Glomerular endothelial cell (primary cell): ENCODE measurements at regions not wholly inside any gene's neighbourhood (a gene's known extent, or its start where the extent isn't known, plus 50 kb on each side); places are given as distances from the start of the nearest gene placed in this dataset.
"Not testable (repeated sequence)": the region's sequence is repeated elsewhere in the genome, so short reads cannot be mapped to it uniquely, and the experiment has no call there.

Source experiments
- DNase-seq: peaks from one replicate; pipeline ENCODE4 v3.0.0-alpha.2; 2011; ENCODE audit warnings: low read depth, low spot score; ENCODE audit errors: extremely low read depth

- DNase-seq = no peak
These were observed 181.4 kb downstream of the TBX18 start for GRCh38 chr6:84582997-84583396.

- DNase-seq = no peak
These were observed 182.7 kb downstream of the TBX18 start for GRCh38 chr6:84581494-84582259.

GRCh38 chr6:84579404-84579803 lies 185.0 kb downstream of the TBX18 start:
- no peak for DNase-seq

GRCh38 chr6:84576029-84576428 lies 188.4 kb downstream of the TBX18 start:
- DNase-seq = no peak

GRCh38 chr6:84575264-84575663 lies 189.1 kb downstream of the TBX18 start:
- peak; percentile 66 for DNase-seq

- no peak for DNase-seq
These were observed 194.5 kb downstream of the TBX18 start for GRCh38 chr6:84569882-84570281.

GRCh38 chr6:84568971-84569370 lies 195.4 kb downstream of the TBX18 start:
- DNase-seq = no peak

GRCh38 chr6:84565718-84566117 lies 198.7 kb downstream of the TBX18 start:
- DNase-seq = not testable (repeated sequence)

- DNase-seq = no peak
These were observed 203.7 kb downstream of the TBX18 start for GRCh38 chr6:84560436-84561390.

GRCh38 chr6:84556541-84557335 lies 207.7 kb downstream of the TBX18 start:
- no peak for DNase-seq

- no peak for DNase-seq
These were observed 209.7 kb downstream of the TBX18 start for GRCh38 chr6:84554706-84555105.

GRCh38 chr6:84554074-84554473 lies 210.3 kb downstream of the TBX18 start:
- DNase-seq = no peak

- DNase-seq = no peak
These were observed 210.9 kb downstream of the TBX18 start for GRCh38 chr6:84553527-84553926.

GRCh38 chr6:84551797-84552196 lies 212.6 kb downstream of the TBX18 start:
- DNase-seq = no peak

- DNase-seq = no peak
These were observed 214.5 kb downstream of the TBX18 start for GRCh38 chr6:84549917-84550316.

GRCh38 chr6:84547341-84547801 lies 217.0 kb downstream of the TBX18 start:
- DNase-seq = no peak

GRCh38 chr6:84546427-84546914 lies 217.9 kb downstream of the TBX18 start:
- no peak for DNase-seq

- DNase-seq = no peak
These were observed 225.1 kb downstream of the TBX18 start for GRCh38 chr6:84539122-84539856.

- no peak for DNase-seq
These were observed 227.3 kb downstream of the TBX18 start for GRCh38 chr6:84536885-84537638.
